ENCODE measurements at regions not wholly inside any gene's neighbourhood (a gene's known extent, or its start where the extent isn't known, plus 50 kb on each side); places are given as distances from the start of the nearest gene placed in this dataset.

DNA sequence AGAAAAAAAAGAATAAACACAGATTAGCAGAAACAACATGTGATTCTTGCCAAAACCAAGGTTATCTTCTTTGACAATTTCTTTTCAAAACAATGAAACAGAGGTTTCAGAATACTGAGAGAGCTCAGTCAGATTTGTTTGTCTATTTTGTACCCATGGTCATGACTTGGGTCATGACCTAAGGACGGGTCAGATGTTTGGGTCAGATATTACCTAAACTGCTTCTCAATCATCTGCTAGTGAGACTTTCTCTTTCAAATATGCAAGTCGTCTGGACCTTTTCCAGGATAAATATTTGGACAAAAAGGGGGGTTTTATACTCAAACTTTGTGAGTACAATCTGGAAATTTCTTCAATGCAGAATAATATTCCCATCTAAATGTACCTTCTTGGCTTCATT lies 148.3 kb upstream of the USP38 start (continued):
- TF ChIP-seq, protein P1, sequence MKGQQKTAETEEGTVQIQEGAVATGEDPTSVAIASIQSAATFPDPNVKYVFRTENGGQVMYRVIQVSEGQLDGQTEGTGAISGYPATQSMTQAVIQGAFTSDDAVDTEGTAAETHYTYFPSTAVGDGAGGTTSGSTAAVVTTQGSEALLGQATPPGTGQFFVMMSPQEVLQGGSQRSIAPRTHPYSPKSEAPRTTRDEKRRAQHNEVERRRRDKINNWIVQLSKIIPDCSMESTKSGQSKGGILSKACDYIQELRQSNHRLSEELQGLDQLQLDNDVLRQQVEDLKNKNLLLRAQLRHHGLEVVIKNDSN (IDR thresholded peaks at IDR 0.05; ENCODE audit: borderline replicate concordance, extremely low read length, insufficient read depth, low read depth, low read length) = no peak
- no peak for TF ChIP-seq RELA (IDR thresholded peaks at IDR 0.05; ENCODE audit: borderline replicate concordance, partially characterized antibody)

DNA sequence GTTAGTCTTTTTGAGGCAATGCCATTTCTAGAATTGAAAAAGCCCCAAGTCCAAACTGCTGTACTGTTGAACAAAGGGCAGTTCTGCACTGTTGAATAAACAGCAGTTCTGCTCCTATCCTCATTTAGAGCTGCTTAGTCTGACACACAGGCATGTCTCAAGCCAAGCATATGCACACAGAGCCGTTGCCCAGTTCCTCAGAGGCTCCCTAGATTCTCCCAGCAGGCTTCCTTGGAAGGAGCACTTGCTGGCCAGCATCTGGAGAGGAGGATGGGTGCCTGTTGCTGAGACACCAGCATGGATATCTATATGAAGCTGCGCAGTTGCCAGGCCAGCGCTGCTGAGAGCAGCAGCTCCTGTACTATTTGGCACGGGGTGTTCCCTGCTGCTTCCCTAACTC lies 138.3 kb upstream of the USP38 start:
- no TSS peak for BruUV-seq (replicated peaks)
- H3K4me2 ChIP-seq (ENCODE audit: control insufficient read depth, insufficient read depth) = no peak overlapping the region
- intact Hi-C loops (cut with micrococcal nuclease; ENCODE audit: unreplicated experiment) = no loop called here
- ChIA-PET SMC1A (ENCODE audit: uncharacterized antibody, unreplicated experiment) (no interaction called here), CTCF (no interaction called here), POLR2A (no interaction called here), RAD21 (ENCODE audit: unreplicated experiment) (no interaction called here)
- in situ Hi-C loops (cut with MboI) = no loop called here
- H3K79me2 ChIP-seq (ENCODE audit: control insufficient read depth, insufficient read depth, low read length) = no peaks in the 10 kb centered on the region
- H3K27me3 ChIP-seq (replicated peaks in 1 of 2; ENCODE audit: control insufficient read depth in 2 of 2, insufficient read depth in 2 of 2, low read length in 1 of 2) = no peaks in the 10 kb centered on the region
- H2AFZ ChIP-seq (ENCODE audit: control insufficient read depth, low read depth, low read length) = no peak overlapping the region
- no peak overlapping the region for H3K27ac ChIP-seq (ENCODE audit: control insufficient read depth, insufficient read depth)
- DNase-seq (ENCODE audit: low read depth, low spot score) (no peak), ATAC-seq (no peak), FAIRE-seq (no peak)
- no peak overlapping the region for H3K9ac ChIP-seq (ENCODE audit: control insufficient read depth, insufficient read depth, low read length)
- no peaks in the 10 kb centered on the region for H3K9me3 ChIP-seq (replicated peaks; ENCODE audit: control insufficient read depth, insufficient read depth, low read length)
- H4K20me1 ChIP-seq (ENCODE audit: control insufficient read depth, insufficient read depth) = no peaks in the 10 kb centered on the region
- no peak overlapping the region for H3K4me3 ChIP-seq
- no peaks in the 10 kb centered on the region for H3K4me1 ChIP-seq (ENCODE audit: control insufficient read depth, insufficient read depth, low read length)
- 26% methylated on average over 4 of the region's 4 CpGs for WGBS (ENCODE audit: insufficient coverage, insufficient replicate concordance, low lambda C conversion rate, missing lambda C conversion rate)
- H3K36me3 ChIP-seq (ENCODE audit: control insufficient read depth in 2 of 2, insufficient read depth in 2 of 2, low read length in 1 of 2) = no peaks in the 10 kb centered on the region
- no peak for TF ChIP-seq NFXL1 (IDR thresholded peaks at IDR 0.05; ENCODE audit: borderline replicate concordance)
- TF ChIP-seq, protein P2, sequence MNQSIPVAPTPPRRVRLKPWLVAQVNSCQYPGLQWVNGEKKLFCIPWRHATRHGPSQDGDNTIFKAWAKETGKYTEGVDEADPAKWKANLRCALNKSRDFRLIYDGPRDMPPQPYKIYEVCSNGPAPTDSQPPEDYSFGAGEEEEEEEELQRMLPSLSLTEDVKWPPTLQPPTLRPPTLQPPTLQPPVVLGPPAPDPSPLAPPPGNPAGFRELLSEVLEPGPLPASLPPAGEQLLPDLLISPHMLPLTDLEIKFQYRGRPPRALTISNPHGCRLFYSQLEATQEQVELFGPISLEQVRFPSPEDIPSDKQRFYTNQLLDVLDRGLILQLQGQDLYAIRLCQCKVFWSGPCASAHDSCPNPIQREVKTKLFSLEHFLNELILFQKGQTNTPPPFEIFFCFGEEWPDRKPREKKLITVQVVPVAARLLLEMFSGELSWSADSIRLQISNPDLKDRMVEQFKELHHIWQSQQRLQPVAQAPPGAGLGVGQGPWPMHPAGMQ (IDR thresholded peaks at IDR 0.05; ENCODE audit: borderline replicate concordance) = no peak
- TF ChIP-seq, protein P3, sequence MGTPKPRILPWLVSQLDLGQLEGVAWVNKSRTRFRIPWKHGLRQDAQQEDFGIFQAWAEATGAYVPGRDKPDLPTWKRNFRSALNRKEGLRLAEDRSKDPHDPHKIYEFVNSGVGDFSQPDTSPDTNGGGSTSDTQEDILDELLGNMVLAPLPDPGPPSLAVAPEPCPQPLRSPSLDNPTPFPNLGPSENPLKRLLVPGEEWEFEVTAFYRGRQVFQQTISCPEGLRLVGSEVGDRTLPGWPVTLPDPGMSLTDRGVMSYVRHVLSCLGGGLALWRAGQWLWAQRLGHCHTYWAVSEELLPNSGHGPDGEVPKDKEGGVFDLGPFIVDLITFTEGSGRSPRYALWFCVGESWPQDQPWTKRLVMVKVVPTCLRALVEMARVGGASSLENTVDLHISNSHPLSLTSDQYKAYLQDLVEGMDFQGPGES (IDR thresholded peaks at IDR 0.05) = no peak
- TF ChIP-seq, protein P4, sequence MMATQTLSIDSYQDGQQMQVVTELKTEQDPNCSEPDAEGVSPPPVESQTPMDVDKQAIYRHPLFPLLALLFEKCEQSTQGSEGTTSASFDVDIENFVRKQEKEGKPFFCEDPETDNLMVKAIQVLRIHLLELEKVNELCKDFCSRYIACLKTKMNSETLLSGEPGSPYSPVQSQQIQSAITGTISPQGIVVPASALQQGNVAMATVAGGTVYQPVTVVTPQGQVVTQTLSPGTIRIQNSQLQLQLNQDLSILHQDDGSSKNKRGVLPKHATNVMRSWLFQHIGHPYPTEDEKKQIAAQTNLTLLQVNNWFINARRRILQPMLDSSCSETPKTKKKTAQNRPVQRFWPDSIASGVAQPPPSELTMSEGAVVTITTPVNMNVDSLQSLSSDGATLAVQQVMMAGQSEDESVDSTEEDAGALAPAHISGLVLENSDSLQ (IDR thresholded peaks at IDR 0.05) = no peak
- TF ChIP-seq, protein P5, sequence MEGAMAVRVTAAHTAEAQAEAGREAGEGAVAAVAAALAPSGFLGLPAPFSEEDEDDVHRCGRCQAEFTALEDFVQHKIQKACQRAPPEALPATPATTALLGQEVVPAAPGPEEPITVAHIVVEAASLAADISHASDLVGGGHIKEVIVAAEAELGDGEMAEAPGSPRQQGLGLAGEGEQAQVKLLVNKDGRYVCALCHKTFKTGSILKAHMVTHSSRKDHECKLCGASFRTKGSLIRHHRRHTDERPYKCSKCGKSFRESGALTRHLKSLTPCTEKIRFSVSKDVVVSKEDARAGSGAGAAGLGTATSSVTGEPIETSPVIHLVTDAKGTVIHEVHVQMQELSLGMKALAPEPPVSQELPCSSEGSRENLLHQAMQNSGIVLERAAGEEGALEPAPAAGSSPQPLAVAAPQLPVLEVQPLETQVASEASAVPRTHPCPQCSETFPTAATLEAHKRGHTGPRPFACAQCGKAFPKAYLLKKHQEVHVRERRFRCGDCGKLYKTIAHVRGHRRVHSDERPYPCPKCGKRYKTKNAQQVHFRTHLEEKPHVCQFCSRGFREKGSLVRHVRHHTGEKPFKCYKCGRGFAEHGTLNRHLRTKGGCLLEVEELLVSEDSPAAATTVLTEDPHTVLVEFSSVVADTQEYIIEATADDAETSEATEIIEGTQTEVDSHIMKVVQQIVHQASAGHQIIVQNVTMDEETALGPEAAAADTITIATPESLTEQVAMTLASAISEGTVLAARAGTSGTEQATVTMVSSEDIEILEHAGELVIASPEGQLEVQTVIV (IDR thresholded peaks at IDR 0.05; ENCODE audit: borderline replicate concordance, partially characterized antibody) = no peak
- no peak for TF ChIP-seq JUND (IDR thresholded peaks at IDR 0.05; ENCODE audit: low read depth, low read length)
- TF ChIP-seq PAX8 (IDR thresholded peaks at IDR 0.05) = no peak
- no peak for TF ChIP-seq NFYA (IDR thresholded peaks at IDR 0.05; ENCODE audit: borderline replicate concordance, low read depth, low read length)
- TF ChIP-seq, protein P6, sequence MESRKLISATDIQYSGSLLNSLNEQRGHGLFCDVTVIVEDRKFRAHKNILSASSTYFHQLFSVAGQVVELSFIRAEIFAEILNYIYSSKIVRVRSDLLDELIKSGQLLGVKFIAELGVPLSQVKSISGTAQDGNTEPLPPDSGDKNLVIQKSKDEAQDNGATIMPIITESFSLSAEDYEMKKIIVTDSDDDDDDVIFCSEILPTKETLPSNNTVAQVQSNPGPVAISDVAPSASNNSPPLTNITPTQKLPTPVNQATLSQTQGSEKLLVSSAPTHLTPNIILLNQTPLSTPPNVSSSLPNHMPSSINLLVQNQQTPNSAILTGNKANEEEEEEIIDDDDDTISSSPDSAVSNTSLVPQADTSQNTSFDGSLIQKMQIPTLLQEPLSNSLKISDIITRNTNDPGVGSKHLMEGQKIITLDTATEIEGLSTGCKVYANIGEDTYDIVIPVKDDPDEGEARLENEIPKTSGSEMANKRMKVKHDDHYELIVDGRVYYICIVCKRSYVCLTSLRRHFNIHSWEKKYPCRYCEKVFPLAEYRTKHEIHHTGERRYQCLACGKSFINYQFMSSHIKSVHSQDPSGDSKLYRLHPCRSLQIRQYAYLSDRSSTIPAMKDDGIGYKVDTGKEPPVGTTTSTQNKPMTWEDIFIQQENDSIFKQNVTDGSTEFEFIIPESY (IDR thresholded peaks at IDR 0.05) = no peak
- no peak for TF ChIP-seq NR2C1 (IDR thresholded peaks at IDR 0.05)
- no peak for TF ChIP-seq STAT1 (conservative IDR thresholded peaks at IDR 0.05)
- TF ChIP-seq RFX5 (IDR thresholded peaks at IDR 0.05; ENCODE audit: low read depth, low read length) = no peak
